Activated CD8-positive, alpha-beta memory T cell treated with anti-CD3 and anti-CD28 coated beads, Interleukin-2, amount 50 U/mL, for 4 hours (primary cell): ENCODE measurements at regions not wholly inside any gene's neighbourhood (a gene's known extent, or its start where the extent isn't known, plus 50 kb on each side); places are given as distances from the start of the nearest gene placed in this dataset.
"Not testable (repeated sequence)": the region's sequence is repeated elsewhere in the genome, so short reads cannot be mapped to it uniquely, and the experiment has no call there.

Source experiments
- DNase-seq: peaks from one replicate; pipeline ENCODE4 v3.0.0-alpha.2; 2020

- not testable (repeated sequence) for DNase-seq
Measured at GRCh38 chr1:60489916-60490480, 416.4 kb upstream of the C1orf87 start.

- no peak for DNase-seq
Measured at GRCh38 chr1:60488847-60489246, 415.3 kb upstream of the C1orf87 start.

DNA sequence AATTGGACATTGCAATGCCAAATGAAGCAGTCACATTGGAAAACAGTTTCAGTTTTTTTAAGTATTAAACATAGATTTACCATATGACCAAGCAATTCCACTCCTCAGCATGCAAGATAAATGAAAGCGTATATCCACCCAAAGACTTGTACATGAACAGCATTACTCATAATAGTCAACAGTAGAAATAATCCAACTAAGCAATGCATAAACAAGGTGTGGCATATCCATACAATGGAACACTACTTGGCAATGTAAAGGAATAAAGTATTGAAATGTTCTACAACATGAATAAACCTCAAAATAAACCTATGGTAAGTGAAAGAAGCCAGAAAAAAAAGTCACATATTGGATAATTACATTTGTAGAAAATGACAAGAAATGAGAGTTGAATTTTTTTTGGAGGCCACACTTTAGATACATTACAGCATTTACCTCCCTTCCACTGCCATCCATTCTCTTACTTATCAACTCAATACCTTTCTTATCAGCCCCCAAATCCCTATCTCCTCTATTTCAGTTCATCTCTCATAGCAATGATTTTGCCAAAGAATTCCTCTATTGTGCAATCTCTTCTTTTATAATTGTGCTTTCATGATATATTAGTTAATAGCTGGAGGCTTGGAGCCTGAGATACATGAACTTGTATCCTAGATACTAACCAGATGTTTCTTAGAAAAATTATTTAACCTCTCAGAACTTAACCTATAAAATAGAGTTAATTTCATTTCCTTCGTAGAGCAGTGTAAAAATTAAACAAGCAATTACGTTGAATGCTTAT is 414.2 kb upstream of the C1orf87 start:
- DNase-seq, result no peak

GRCh38 chr1:60483509-60483908 is 409.9 kb upstream of the C1orf87 start:
- DNase-seq, result no peak

DNA sequence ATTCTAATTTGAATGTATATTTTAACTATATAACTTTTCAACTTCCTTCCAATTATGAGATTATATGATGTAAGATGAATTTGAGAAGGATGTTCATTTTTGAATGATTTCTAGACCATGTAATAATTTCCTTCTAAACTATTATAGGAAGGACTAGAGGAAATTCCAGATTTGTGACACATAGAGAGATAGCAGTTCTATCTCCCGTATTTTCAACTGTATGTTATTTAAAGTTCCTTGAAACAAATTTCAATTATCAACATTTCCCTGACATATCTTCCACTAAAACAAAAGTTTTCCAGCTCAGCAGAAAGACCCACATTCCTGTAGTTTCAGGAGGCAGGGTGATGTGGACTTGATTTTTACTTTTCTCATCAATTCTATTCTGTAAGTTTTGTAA is 396.7 kb upstream of the C1orf87 start:
- no peak for DNase-seq

DNA sequence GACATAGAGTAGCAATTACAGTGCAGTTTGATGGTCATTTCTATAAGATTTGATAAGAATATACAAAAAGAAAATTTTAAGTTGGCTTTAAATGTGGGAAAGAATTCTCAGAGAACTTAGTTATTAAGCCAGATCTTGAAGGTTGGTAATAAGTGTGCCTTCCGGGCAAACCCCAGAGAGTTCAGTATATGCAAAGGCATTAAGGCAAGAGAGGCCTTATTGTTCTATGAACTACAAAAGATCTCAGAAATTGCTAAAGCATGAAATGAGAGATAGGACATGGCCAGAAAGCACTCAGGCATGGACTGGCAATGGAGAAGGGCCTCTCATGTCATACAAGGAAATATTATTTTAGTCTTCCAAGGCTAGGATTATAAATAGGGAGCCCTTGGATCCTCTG is 390.2 kb upstream of the C1orf87 start:
- DNase-seq, result no peak

- no peak for DNase-seq
Measured at GRCh38 chr1:60463146-60463545, 389.6 kb upstream of the C1orf87 start.

GRCh38 chr1:60461925-60462595 is 388.5 kb upstream of the C1orf87 start:
- no peak for DNase-seq

GRCh38 chr1:60458111-60458510 is 384.5 kb upstream of the C1orf87 start:
- DNase-seq, result no peak

- no peak for DNase-seq
Measured at GRCh38 chr1:60449876-60450275, 376.3 kb upstream of the C1orf87 start.

GRCh38 chr1:60448850-60449249 is 375.3 kb upstream of the C1orf87 start:
- no peak for DNase-seq

DNA sequence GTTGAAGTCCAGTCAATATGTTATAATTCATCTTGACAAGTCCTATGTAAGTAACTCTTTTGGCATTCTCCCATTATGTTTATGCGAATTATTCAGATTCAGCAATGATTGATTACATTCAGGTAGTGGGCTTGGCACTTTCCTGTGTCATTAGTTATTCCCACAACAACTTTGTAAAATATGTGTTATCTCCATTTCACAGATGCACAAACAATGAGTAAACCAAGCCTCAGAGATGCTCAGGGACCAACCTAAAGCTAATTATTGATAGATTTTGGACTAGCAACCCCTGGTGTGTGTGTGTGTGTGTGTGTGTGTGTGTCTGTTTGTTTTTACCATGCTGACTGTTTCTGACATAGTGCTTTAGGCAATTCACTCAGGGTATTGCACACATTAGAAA is 371.1 kb upstream of the C1orf87 start:
- DNase-seq, result no peak

- no peak for DNase-seq
Measured at GRCh38 chr1:60436186-60436585, 362.6 kb upstream of the C1orf87 start.

GRCh38 chr1:60431593-60431992 is 358.0 kb upstream of the C1orf87 start:
- no peak for DNase-seq

GRCh38 chr1:60430375-60430774 is 356.8 kb upstream of the C1orf87 start:
- no peak for DNase-seq

- no peak for DNase-seq
Measured at GRCh38 chr1:60428127-60428526, 354.6 kb upstream of the C1orf87 start.

DNA sequence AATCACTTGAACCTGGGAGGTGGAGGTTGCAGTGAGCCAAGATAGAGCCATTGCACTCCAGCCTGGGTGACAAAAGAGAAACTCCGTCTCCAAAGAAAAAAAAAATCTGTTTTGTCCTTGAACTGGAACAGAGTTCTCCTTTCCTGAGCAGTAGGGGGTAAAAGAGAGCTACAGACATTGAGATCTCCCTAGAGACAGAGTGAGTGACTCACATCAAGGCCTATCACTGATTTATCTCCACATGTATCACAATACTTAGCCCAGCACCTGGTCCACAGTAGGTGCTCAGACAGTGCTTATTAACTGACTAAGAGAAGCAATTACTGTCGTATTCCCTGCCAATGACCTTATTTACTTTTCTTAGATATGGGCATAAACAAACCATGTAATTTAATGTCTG is 354.1 kb upstream of the C1orf87 start:
- DNase-seq, result no peak

DNA sequence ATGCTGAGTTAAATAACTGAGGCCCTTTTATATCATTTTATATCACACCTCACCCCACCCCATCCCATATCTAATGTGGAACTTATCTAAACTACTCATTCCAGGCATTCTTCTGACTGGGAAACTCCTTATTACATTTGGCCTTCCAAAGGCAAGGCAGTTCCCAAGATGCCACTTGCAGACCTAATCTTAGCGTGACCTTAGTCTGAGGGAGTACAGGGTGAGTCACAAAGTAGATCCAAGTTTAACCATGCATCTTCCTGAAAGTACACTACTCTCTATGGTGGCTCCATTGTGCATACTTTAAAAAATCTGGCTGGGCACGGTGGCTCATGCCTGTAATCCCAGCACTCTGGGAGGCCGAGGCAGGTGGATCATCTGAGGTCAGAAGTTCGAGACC is 353.6 kb upstream of the C1orf87 start:
- DNase-seq, result no peak

DNA sequence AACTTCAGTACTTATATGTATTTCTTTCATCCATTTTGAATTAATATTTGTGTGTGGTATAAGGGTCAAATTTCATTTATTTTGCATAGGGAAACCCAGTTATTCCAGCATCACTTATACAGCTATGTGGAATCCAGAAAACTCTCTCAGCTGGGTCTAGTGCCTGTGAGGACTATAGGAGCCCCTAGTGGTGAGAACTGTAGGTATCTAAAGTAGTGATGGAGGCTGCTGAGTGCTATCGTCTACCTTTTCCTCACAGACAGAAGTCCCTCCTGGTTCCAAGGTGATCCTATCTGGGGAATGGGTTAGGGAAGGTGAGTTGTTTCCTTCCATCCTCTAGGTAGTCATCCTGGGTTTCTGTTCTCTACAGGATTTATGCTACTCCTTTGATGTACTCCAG is 352.0 kb upstream of the C1orf87 start:
- no peak for DNase-seq

- DNase-seq, result no peak
Measured at GRCh38 chr1:60423146-60423780, 349.7 kb upstream of the C1orf87 start.

DNA sequence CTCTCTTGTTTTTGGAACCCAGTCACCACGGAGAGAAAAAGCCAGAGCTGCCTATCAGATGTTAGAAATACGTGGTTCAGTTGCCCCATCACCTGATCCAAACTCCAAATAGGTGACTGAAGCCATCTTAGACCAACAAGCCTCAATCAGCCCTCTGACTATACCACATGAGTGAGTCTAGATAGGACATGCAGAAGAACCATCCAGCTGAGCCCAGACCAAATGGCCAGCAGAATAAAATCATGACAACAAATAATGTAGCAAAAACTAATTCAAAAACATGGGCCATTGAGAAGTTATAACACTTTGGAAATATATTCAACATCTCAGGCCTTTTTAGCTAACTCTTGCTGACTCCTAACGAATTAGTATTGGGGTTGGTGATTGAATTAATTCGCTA is 348.4 kb upstream of the C1orf87 start:
- DNase-seq, result no peak

DNA sequence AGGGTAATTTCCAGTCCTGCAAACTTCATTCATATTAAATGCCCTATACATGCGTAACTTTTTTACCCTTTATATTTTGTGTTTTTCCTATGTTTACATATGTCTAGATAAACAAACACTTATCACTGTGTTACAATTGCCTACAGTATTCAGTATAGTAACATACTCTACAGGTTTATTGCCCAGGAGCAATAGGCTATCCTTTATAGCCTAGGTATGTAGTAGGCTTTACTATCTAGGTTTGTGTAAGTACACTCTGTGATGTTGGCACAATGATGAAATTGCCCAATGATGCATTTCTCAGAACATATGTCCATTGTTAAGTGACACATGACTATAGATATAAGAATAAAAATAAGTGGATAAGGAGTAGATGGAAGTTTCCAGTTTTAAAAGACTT is 345.5 kb upstream of the C1orf87 start:
- no peak for DNase-seq

DNA sequence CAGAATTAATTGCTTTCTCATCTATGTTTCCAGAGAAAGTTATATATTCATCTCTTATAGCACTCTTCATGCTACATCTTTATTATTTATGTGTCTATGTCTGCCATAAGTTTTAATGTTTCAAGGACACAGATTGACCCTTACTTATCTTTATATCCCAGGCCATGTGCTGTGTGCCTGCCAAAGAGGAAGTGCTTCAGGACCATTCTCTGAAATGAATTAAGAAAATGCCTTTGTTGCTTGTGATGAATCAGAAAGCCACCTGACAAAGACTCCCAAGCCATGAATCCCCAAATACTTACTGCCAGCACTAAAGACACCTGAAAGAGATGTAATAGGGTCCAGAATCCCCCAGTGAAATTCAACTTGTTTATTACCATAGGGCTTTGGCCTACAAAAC is 342.1 kb upstream of the C1orf87 start:
- no peak for DNase-seq

DNA sequence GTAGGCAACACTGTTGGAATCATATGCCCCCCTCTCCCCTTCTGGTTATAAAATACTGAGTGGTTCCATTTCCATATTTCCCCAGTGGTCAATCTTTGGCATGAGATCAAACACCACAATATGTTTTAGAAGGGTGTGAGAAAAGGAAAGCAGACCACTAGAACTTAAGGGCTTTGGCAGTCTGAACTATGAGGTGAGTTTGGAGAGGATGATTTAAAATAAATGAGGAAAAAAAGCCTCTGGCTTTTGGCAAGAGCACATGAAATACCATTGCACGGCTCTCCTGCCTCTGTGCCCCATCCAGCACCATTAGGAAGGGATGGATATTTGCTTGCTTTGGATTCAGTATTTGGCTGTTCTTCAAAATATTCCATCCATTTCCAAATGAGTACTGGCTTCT is 339.5 kb upstream of the C1orf87 start:
- DNase-seq, result no peak
